Loucy (cell line): ENCODE measurements at regions not wholly inside any gene's neighbourhood (a gene's known extent, or its start where the extent isn't known, plus 50 kb on each side); places are given as distances from the start of the nearest gene placed in this dataset.

Experiments
- EZH2phosphoT487 ChIP-seq: fragments of 200-600 bp; IDR thresholded peaks from 2 replicates; pipeline ENCODE4 v1.6.1; 2018; ENCODE audit warnings: antibody characterized with exemption, mild to moderate bottlenecking, moderate library complexity, borderline replicate concordance
- TF ChIP-seq, protein P1 (sequence below): fragments of 200-600 bp; sonication (generic); conservative IDR thresholded peaks from 2 replicates; pipeline ENCODE4 v1.5.1; 2014; ENCODE audit warnings: mild to moderate bottlenecking, antibody characterized with exemption, low read length

DNA sequence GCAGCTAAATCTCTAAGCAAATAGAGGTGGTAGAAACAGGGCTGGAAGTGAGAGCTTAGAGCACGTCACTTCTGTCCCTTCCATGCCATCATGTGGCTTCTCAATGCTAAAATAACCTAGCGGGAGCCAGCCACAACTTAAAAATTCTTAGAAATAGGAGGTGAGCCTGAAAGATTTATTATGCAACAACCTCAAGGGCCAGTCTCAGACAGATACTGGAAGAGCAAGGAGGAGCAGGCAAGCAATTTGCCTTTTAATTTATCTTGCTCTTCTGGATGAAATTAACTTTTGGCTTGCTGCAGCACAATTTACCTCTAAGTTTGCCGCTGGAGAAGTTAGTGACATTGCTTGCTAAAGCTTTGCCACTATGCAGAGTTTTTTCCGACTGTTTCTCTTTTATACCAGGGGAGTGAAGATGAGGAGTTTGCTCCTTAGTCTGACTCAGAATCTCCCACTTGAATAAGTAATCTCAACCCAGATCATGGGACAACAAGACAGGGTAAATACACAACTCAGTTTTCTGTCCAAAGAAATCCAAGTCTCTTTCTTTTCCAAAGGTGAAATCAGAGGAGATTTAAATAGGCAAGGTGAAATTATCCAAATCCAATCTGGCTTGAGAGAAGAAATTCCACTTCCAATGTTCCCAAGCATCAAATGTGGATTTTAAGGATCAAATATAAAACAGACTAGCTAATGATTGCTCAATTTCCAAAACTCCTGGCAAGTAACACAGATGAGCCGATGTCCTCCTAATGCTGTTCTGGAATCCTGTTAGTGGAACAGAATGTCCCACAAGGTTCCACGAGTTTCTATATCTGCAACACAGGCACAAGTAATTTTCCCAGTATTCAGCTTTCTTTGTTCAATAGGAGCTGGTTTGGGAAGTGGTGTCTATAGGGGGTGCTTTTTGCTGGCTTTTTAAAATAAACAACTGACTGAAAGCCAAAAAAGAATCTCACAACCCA, 329.4 kb upstream of the RORA start:
- TF ChIP-seq, protein P1, sequence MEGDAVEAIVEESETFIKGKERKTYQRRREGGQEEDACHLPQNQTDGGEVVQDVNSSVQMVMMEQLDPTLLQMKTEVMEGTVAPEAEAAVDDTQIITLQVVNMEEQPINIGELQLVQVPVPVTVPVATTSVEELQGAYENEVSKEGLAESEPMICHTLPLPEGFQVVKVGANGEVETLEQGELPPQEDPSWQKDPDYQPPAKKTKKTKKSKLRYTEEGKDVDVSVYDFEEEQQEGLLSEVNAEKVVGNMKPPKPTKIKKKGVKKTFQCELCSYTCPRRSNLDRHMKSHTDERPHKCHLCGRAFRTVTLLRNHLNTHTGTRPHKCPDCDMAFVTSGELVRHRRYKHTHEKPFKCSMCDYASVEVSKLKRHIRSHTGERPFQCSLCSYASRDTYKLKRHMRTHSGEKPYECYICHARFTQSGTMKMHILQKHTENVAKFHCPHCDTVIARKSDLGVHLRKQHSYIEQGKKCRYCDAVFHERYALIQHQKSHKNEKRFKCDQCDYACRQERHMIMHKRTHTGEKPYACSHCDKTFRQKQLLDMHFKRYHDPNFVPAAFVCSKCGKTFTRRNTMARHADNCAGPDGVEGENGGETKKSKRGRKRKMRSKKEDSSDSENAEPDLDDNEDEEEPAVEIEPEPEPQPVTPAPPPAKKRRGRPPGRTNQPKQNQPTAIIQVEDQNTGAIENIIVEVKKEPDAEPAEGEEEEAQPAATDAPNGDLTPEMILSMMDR, result no peak
- TF ChIP-seq EZH2phosphoT487, result no peak
